Ureter (tissue), 1 donor: ENCODE measurements at regions not wholly inside any gene's neighbourhood (a gene's known extent, or its start where the extent isn't known, plus 50 kb on each side); places are given as distances from the start of the nearest gene placed in this dataset.

Experiments
- DNase-seq: peaks from one replicate; pipeline ENCODE4 v3.0.0-alpha.2; 2020; ENCODE audit warnings: low spot score
- donor health status: DM: yes; HTN: yes; CAD: no.

GRCh38 chr3:170780955-170781354, 89.0 kb downstream of the RPL22L1 start:
- DNase-seq = no peak

DNA sequence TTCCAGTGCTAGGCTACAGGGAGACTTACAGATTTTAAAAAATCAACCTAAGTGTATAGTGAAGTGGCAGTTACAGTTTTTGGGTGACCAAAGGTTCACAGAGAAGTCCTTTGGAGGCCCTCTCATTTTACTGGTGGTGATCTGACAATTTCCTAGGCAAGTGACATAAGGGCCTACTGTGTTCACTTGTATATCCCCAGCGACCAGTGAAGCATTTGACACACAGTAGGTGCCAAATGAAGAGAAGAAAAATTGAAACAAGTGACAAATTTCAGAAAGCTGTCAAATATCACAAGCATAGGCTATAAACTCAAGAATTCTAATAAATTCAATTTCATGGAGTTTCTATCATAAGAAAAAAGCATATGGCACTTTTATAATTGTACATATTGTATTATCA, 89.5 kb downstream of the RPL22L1 start:
- DNase-seq = no peak

DNA sequence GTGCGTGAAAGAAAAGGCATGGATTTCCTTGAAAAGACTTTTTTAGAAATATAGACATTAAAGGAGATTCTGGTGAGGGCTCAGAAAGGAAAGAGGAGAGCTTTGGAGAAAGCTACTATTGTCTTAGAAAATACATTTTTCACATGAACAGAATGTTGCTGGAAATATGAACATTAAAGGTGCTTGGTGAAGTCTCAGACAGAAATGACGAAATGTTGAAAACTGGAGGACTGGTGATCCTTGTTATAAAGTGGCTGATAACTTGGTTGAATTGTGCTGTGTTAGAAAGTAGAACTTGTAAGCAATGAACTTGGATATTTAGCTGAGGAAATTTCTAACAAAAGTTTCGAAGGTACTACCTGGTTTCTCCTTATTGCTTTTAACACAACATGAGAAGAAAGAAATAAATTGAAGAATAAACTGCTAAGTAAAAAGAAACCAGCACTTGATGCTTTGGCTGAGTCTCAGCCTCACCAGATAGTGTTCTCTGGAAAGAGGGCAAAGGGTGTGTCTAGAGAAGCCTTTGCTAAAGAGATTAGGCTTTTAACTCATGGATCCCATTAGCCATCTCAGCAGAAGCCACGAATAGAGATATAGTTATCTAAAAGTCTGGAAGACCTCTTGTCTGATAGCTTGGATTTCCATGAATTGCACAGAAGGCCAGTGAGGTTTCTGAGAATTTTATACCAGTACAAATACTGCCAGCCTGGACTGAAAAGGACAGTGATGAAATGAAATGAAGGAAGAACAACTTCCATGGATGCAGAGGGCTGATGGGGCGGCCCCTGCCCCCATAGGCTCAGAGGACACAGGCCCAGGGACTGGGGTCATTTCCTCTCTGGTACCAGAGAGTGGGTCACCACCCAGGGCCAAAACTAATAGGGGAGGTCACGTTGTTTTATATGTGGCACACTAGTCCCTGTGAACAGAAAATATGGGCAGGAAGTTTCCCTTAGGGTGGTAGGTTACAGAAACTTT, 91.5 kb downstream of the RPL22L1 start:
- no peak for DNase-seq

GRCh38 chr3:170777564-170777926, 92.5 kb downstream of the RPL22L1 start:
- DNase-seq = no peak

GRCh38 chr3:170776887-170777563, 93.0 kb downstream of the RPL22L1 start:
- DNase-seq = no peak

DNA sequence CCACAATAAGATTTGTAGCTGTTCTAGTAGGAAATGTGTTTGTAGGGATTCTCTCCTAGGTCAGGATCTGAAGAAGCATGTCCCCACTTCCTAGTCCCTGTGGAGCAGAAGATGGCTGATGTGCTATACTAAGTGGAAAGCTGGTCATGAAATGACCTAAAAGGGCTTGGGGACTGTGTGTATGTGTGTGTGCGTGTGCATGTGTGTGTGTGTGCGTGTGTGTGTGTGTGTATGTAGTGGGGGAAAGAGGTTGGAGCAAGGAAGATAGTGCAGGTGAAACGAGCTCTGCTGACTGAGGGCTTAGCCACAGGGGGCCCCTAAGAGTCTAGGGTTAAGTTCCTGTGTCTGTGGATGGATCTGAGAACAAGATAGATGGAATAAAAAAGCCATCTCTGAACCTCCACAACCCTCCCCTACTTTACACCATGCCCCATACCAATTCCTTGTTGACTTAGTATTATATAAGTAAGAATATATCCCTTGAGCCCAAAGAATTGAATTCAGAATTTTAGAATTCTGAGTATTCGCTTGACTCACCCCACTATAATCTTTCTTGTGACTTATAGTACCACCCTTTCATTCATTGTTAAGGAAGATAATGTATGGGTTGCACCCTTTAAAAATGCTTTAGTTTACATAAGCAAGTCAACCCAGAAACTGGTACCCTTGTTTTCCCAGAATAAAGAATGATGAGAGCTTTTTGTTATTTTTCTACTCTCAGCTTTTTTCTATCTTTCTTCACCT, 96.1 kb downstream of the RPL22L1 start:
- no peak for DNase-seq

DNA sequence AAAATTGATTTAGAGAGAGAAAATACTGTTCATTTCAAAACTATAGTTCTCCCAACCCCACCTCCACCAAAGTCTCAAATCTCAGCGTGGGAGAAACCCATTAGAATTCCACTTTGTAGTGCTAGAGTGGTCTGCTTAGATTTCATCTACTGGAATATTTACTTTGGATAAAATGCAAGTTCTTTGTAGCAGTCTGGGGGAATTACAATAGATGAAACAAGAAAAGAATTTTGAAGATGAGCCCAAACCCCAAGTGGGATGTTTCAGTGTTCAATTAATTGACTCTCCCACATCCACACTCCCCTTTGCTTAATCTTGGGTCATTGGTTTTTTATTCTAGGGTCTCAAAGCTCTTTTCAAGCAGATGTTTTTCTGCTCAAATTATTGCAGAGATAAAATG, 97.8 kb downstream of the RPL22L1 start:
- DNase-seq = no peak

DNA sequence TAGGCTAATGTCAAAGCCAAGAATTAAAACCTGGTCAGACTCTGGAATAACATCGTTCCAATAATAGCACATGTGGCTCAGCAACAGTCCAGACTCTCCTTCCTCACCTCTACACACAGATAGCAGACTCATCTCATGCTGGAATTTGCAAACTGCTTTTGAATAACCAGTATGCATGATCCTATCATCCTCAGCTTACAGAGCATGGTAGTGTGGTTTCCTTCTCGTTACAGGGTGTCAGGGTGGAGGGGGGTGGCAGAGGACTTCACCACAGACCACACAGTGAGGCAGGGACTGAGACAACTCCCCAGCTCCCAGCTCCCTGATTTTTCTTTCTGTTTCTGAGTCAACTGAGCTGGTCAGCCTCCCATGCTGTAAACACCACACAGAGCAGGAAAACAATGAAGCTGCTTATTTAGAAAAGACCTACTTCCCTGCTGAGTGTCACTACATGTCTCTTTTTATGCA, 101.6 kb downstream of the RPL22L1 start:
- DNase-seq = no peak

- no peak for DNase-seq
These were observed 102.4 kb downstream of the RPL22L1 start for GRCh38 chr3:170767576-170767941.

DNA sequence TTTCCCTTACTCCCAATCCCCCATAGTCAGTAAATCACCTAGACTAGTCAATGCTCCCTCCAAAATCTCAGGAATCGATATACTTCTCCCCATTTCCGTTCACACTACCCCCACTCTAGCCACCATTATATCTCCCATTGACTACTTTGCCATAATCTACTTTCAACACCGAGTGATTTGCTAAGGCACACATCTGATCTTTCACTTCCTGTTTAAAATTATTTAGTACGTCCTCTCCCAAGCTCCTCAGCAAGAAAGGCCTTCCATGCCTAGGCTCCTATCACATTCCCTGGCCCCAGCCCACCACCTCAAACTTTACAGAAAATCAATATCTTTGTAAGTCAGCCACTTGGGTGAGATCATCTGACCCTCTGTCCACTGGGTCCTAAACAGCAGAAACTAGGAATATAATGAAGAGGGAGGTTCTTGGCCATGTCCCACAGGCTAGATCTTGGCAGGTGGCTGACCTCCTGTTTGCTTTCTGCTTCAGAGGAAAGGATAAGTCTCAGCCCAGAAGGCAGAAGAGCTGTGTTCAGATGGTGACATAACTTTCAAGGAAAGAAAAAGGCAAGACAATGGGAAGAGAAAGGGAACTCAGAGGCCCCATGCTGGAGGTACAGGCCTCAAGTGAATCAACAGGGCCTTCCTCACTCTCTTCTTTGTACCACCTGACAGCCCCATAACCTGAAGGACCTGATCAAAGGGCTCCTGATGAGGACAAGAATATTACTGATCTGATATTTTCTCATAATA, 103.0 kb downstream of the RPL22L1 start:
- no peak for DNase-seq

DNA sequence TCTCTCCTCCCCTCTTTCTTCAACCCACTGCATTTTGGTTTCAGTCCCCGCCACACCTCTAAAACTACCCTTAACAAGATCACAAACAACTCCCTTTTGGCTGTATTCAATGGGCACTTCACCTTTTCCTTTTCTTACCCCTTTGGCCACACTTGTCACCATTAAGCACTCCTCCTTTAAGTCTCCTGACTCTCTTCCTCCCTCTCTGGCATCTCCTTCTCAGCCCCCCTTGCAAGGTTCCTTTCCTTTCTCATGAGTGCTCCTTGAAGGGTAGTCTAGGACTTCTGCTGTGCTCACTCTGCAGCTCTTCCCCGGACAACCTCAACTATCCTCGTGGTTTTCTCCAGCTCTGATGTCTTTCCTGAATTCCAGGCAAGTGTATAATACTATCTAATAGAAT, 103.7 kb downstream of the RPL22L1 start:
- DNase-seq = no peak

GRCh38 chr3:170765419-170766078, 104.4 kb downstream of the RPL22L1 start:
- no peak for DNase-seq

GRCh38 chr3:170764017-170764416, 106.0 kb downstream of the RPL22L1 start:
- DNase-seq = no peak

DNA sequence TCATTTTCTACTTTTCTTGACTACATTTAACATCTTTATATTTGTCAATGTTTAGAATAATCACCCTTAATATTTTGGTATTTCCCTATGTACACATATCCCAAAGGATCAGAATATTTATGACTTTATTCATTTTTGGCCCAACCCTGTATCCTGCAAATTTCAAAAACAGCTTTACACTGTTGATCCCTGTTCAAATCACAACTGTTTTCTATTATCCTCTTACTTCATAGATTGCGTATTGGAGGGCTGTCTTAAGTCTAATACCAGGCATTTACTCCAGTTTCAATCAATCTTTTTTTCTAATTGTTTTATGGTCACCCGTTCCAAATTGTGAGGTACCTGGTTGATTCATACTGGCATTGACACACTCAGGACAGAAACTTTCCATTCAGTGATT, 107.9 kb downstream of the RPL22L1 start:
- DNase-seq = no peak

GRCh38 chr3:170761103-170761502, 108.9 kb downstream of the RPL22L1 start:
- no peak for DNase-seq

DNA sequence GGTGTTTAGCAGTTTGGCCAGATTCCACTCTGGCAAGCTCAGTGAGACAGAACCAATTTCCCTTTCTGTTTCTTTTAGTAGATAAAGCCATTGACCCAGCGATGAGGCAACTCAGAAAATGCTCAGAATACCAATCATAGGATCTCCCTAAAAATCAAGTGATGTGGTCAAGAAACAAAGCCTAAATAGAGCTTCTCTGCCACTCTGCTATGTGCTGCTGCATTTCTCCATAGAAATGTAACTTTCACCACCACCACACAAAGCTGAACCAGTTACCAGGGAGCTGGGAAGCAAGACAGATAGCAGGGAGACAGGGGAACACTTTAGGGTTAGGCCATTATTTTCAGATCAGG, 109.8 kb downstream of the RPL22L1 start:
- no peak for DNase-seq

- DNase-seq = no peak
These were observed 110.4 kb downstream of the RPL22L1 start for GRCh38 chr3:170759511-170760173.

- no peak for DNase-seq
These were observed 113.0 kb downstream of the RPL22L1 start for GRCh38 chr3:170757038-170757437.

- no peak for DNase-seq
These were observed 115.7 kb downstream of the RPL22L1 start for GRCh38 chr3:170754311-170754693.

DNA sequence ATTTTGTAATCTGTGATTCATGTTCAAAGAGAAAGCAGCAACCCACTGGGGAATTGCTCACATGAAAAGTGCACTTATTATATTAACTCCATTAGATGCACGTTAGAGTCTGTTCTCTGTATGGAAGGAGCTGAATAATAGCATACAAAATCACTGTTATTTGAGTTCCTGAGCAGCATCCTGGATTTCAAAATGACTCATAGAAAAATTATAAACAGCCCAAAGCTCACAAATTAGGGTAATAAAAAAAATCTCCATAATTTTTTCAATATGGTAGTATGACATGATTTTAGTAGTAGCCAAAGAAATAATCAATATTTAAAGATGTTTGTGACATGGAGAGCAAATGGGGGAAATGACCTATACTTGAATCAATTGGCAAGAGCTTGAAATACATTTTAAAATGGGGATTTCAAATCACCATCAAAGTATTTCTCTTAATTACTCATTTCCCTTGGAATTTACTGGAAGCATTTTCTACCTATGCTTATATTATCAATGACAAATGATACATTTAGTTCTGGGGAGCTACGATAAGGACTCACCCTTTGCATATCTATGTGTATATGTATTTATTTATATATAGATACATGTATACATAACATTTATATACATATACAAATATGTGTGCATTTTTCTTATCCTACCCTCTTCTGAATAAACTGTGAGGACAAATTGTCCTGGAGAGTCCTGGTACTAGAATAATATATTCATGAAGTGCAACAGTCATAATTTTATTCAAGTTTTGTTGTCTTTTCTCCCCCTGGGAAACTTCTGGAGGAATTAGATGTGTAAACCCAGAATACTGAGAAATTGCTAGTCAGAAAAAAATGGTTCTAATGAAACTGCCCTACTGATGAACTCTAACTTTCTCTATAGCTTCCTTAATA, 116.3 kb downstream of the RPL22L1 start:
- DNase-seq = no peak
